IMR-90 (cell line): ENCODE measurements at regions not wholly inside any gene's neighbourhood (a gene's known extent, or its start where the extent isn't known, plus 50 kb on each side); places are given as distances from the start of the nearest gene placed in this dataset.

Experiments used
- BHLHE40 ChIP-seq: fragments of 150-350 bp; IDR thresholded peaks from 2 replicates; pipeline ENCODE4 v1.6.1; 2016; ENCODE audit warnings: mild to moderate bottlenecking, low read depth, low read length
- CEBPB ChIP-seq: IDR thresholded peaks from 2 replicates; pipeline ENCODE4 v1.6.1; 2012; ENCODE audit warnings: low read depth, low read length, improper control_type of control experiment
- MAZ ChIP-seq: IDR thresholded peaks from 2 replicates; pipeline ENCODE4 v1.6.1; 2012; ENCODE audit warnings: low read depth, mild to moderate bottlenecking, low read length, improper control_type of control experiment, moderate library complexity, borderline replicate concordance
- MXI1 ChIP-seq: IDR thresholded peaks from 2 replicates; pipeline ENCODE4 v1.6.1; 2012; ENCODE audit warnings: low read depth, mild to moderate bottlenecking, low read length, moderate library complexity, borderline replicate concordance
- POLR2A ChIP-seq: IDR thresholded peaks from 2 replicates; pipeline ENCODE4 v1.6.1; 2012; ENCODE audit warnings: mild to moderate bottlenecking, low read depth, low read length
- RAD21 ChIP-seq: IDR thresholded peaks from 2 replicates; pipeline ENCODE4 v1.6.1; 2012; ENCODE audit warnings: low read length, improper control_type of control experiment
- RCOR1 ChIP-seq: IDR thresholded peaks from 2 replicates; pipeline ENCODE4 v1.6.1; 2012; ENCODE audit warnings: mild to moderate bottlenecking, low read length, improper control_type of control experiment; ENCODE audit not compliant: insufficient replicate concordance
- SMC3 ChIP-seq: fragments of 150-350 bp; IDR thresholded peaks from 2 replicates; pipeline ENCODE4 v1.6.1; 2016; ENCODE audit warnings: low read depth, mild to moderate bottlenecking, antibody characterized with exemption, low read length, moderate library complexity
- USF2 ChIP-seq: fragments of 150-350 bp; IDR thresholded peaks from 2 replicates; pipeline ENCODE4 v1.6.1; 2017; ENCODE audit warnings: mild to moderate bottlenecking, antibody characterized with exemption, low read length, low read depth
- TF ChIP-seq, protein P1 (sequence below): conservative IDR thresholded peaks from 2 replicates; pipeline ENCODE4 v1.5.1; 2012; ENCODE audit warnings: mild to moderate bottlenecking, low read depth, low read length, improper control_type of control experiment

GRCh38 chr21:16775076-16775475, 737.8 kb upstream of the CXADR start:
- TF ChIP-seq, protein P1, sequence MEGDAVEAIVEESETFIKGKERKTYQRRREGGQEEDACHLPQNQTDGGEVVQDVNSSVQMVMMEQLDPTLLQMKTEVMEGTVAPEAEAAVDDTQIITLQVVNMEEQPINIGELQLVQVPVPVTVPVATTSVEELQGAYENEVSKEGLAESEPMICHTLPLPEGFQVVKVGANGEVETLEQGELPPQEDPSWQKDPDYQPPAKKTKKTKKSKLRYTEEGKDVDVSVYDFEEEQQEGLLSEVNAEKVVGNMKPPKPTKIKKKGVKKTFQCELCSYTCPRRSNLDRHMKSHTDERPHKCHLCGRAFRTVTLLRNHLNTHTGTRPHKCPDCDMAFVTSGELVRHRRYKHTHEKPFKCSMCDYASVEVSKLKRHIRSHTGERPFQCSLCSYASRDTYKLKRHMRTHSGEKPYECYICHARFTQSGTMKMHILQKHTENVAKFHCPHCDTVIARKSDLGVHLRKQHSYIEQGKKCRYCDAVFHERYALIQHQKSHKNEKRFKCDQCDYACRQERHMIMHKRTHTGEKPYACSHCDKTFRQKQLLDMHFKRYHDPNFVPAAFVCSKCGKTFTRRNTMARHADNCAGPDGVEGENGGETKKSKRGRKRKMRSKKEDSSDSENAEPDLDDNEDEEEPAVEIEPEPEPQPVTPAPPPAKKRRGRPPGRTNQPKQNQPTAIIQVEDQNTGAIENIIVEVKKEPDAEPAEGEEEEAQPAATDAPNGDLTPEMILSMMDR, result no peak
- TF ChIP-seq USF2 (no peak), POLR2A (no peak), RAD21 (no peak), MXI1 (no peak), SMC3 (no peak), MAZ (no peak), CEBPB (no peak), BHLHE40 (no peak), RCOR1 (no peak)
